ENCODE measurements at regions not wholly inside any gene's neighbourhood (a gene's known extent, or its start where the extent isn't known, plus 50 kb on each side); places are given as distances from the start of the nearest gene placed in this dataset.

- Histone ChIP-seq H3K23ac (ENCODE audit: insufficient read length) (no peak overlapping the region), H2BK120ac (replicated peaks; ENCODE audit: low read depth, low read length) (no peak overlapping the region), H3K56ac (replicated peaks; ENCODE audit: insufficient read length, low read depth, low read length) (no peak overlapping the region), H3K4me3 (ENCODE audit: extremely low read depth in 1 of 4, insufficient read depth in 2 of 4, low read depth in 3 of 4, low read length in 4 of 4) (no peak overlapping the region), H3K79me1 (ENCODE audit: low read depth, low read length) (no peaks in the 10 kb centered on the region), H4K20me1 (replicated peaks in 1 of 2; ENCODE audit: control insufficient read depth in 1 of 2, insufficient read depth in 2 of 2, low read length in 2 of 2) (no peaks in the 10 kb centered on the region), H3K27ac (ENCODE audit: low read depth, low read length) (no peak overlapping the region), H4K91ac (replicated peaks; ENCODE audit: insufficient read length, low read length) (no peak overlapping the region), H4K5ac (ENCODE audit: insufficient read length, low read depth, low read length) (no peak overlapping the region), H3K9ac (replicated peaks in 1 of 4; ENCODE audit: extremely low read depth in 1 of 4, low read depth in 3 of 4, low read length in 3 of 4) (no peak overlapping the region), H3K9me3 (ENCODE audit: insufficient read depth in 2 of 2, low read depth in 1 of 2, low read length in 1 of 2) (no peaks in the 10 kb centered on the region), H3K14ac (ENCODE audit: insufficient read length) (no peak overlapping the region), H2AFZ (ENCODE audit: low read length) (no peak overlapping the region), H3K36me3 (ENCODE audit: control insufficient read depth in 2 of 4, insufficient read depth in 4 of 4, low read length in 3 of 4) (no peaks in the 10 kb centered on the region; a peak in 1 of 8 replicates), H2BK12ac (ENCODE audit: low read depth, low read length) (no peak overlapping the region), H3K27me3 (replicated peaks in 1 of 4; ENCODE audit: control insufficient read depth in 3 of 4, extremely low read depth in 1 of 4, insufficient read depth in 3 of 4, low read length in 3 of 4) (no peaks in the 10 kb centered on the region), H3K4ac (replicated peaks; ENCODE audit: insufficient read length, low read depth, low read length) (no peak overlapping the region), H2BK5ac (ENCODE audit: low read depth, low read length) (no peak overlapping the region), H4K8ac (ENCODE audit: extremely low read depth, insufficient read depth, low read length) (no peak overlapping the region), H3K79me2 (ENCODE audit: control insufficient read depth in 1 of 2, insufficient read depth in 2 of 2, low read length in 2 of 2) (no peaks in the 10 kb centered on the region), H2BK15ac (ENCODE audit: low read length) (no peak overlapping the region), H3K4me1 (replicated peaks in 1 of 4; ENCODE audit: control insufficient read depth in 3 of 4, insufficient read depth in 4 of 4, low read length in 3 of 4) (no peaks in the 10 kb centered on the region; a peak in 1 of 7 replicates), H3K18ac (ENCODE audit: extremely low read depth, low read length) (no peak overlapping the region), H2BK20ac (ENCODE audit: low read length) (no peak overlapping the region), H3K23me2 (ENCODE audit: low read depth, low read length) (no peaks in the 10 kb centered on the region), H3K4me2 (ENCODE audit: insufficient read depth in 1 of 2, low read depth in 2 of 2, low read length in 2 of 2) (no peak overlapping the region), H2AK5ac (ENCODE audit: low read depth, low read length) (no peak overlapping the region)
- ChIA-PET POLR2A (ENCODE audit: partially characterized antibody) (no interaction called here), CTCF (ENCODE audit: partially characterized antibody) (no interaction called here)
- TF ChIP-seq SUZ12 (IDR thresholded peaks at IDR 0.05; ENCODE audit: low read length) = no peak
- no peak for FAIRE-seq
- DNase-seq (ENCODE audit: low read depth in 1 of 2, low spot score in 2 of 2) = no peak
Measured at GRCh38 chr15:87207990-87208580, 1048.5 kb downstream of the NTRK3 start.
